SK-N-SH treated with all-trans-retinoic acid at 6 μM for 48 hours (cell line): ENCODE measurements at regions not wholly inside any gene's neighbourhood (a gene's known extent, or its start where the extent isn't known, plus 50 kb on each side); places are given as distances from the start of the nearest gene placed in this dataset.

ENCODE experiments used
- ATAC-seq: fragments of 200-7000 bp; cut with Tn5 transposase; 3 replicates; pipeline ENCODE4 v1.9.1; 2020; ENCODE audit warnings: mild to moderate bottlenecking, moderate library complexity
- ARNTL ChIP-seq: fragments of 450-650 bp; formaldehyde crosslinking; IDR thresholded peaks from 2 replicates; pipeline ENCODE4 v1.5.0; 2020; ENCODE audit warnings: low read depth, mild to moderate bottlenecking, moderate library complexity, borderline replicate concordance
- BACH2 ChIP-seq: fragments of 250-450 bp; sonication (Bioruptor Pico); IDR thresholded peaks from 2 replicates; pipeline ENCODE4 v1.9.0; 2021; ENCODE audit warnings: mild to moderate bottlenecking, borderline replicate concordance
- CREB5 ChIP-seq: fragments of 250-450 bp; sonication (Bioruptor Pico); IDR thresholded peaks from 2 replicates; pipeline ENCODE4 v1.5.1; 2020; ENCODE audit warnings: low read depth, mild to moderate bottlenecking, moderate library complexity
- CSDC2 ChIP-seq: fragments of 250-450 bp; sonication (Bioruptor Pico); IDR thresholded peaks from 2 replicates; pipeline ENCODE4 v1.5.0; 2020; ENCODE audit warnings: mild to moderate bottlenecking, moderate library complexity
- CSRNP3 ChIP-seq: fragments of 250-450 bp; sonication (Bioruptor Pico); IDR thresholded peaks from 2 replicates; pipeline ENCODE4 v1.5.1; 2021; ENCODE audit warnings: mild to moderate bottlenecking, moderate library complexity
- ESRRG ChIP-seq: fragments of 250-450 bp; sonication (Bioruptor Pico); IDR thresholded peaks from 2 replicates; pipeline ENCODE4 v1.6.1; 2021; ENCODE audit warnings: mild to moderate bottlenecking
- GLIS3 ChIP-seq: fragments of 250-450 bp; sonication (Bioruptor Pico); IDR thresholded peaks from 2 replicates; pipeline ENCODE4 v1.5.0; 2020; ENCODE audit warnings: mild to moderate bottlenecking, moderate library complexity
- OSR1 ChIP-seq: fragments of 250-450 bp; sonication (Bioruptor Pico); IDR thresholded peaks from 2 replicates; pipeline ENCODE4 v1.8.0; 2022; ENCODE audit warnings: moderate library complexity, mild to moderate bottlenecking, inconsistent platforms
- PATZ1 ChIP-seq: fragments of 250-450 bp; sonication (Bioruptor Pico); IDR thresholded peaks from 2 replicates; pipeline ENCODE4 v1.8.0; 2020; ENCODE audit warnings: mild to moderate bottlenecking, moderate library complexity, borderline replicate concordance
- POU6F1 ChIP-seq: fragments of 250-450 bp; sonication (Bioruptor Pico); IDR thresholded peaks from 2 replicates; pipeline ENCODE4 v1.8.0; 2021; ENCODE audit warnings: low read depth, mild to moderate bottlenecking, moderate library complexity, borderline replicate concordance
- PPARA ChIP-seq: fragments of 250-450 bp; sonication (Bioruptor Pico); IDR thresholded peaks from 2 replicates; pipeline ENCODE4 v1.5.0; 2020; ENCODE audit warnings: mild to moderate bottlenecking, borderline replicate concordance
- RARB ChIP-seq: fragments of 250-450 bp; sonication (Bioruptor Pico); IDR thresholded peaks from 2 replicates; pipeline ENCODE4 v1.8.0; 2021; ENCODE audit warnings: mild to moderate bottlenecking, moderate library complexity
- SNAI2 ChIP-seq: fragments of 250-450 bp; sonication (Bioruptor Pico); IDR thresholded peaks from 2 replicates; pipeline ENCODE4 v1.5.0; 2020; ENCODE audit warnings: mild to moderate bottlenecking, moderate library complexity
- TCF4 ChIP-seq: fragments of 250-450 bp; sonication (Bioruptor Pico); IDR thresholded peaks from 2 replicates; pipeline ENCODE4 v1.8.0; 2021; ENCODE audit warnings: mild to moderate bottlenecking, moderate library complexity, borderline replicate concordance
- TOX ChIP-seq: fragments of 250-450 bp; sonication (Bioruptor Pico); IDR thresholded peaks from 2 replicates; pipeline ENCODE4 v1.8.0; 2021; ENCODE audit warnings: mild to moderate bottlenecking, moderate library complexity, borderline replicate concordance
- TSHZ2 ChIP-seq: fragments of 250-450 bp; sonication (Bioruptor Pico); IDR thresholded peaks from 2 replicates; pipeline ENCODE4 v1.5.0; 2020; ENCODE audit warnings: mild to moderate bottlenecking, moderate library complexity
- ZC3H10 ChIP-seq: fragments of 250-450 bp; sonication (Bioruptor Pico); IDR thresholded peaks from 2 replicates; pipeline ENCODE4 v1.5.1; 2021; ENCODE audit warnings: mild to moderate bottlenecking, moderate library complexity
- ZFP3 ChIP-seq: fragments of 250-450 bp; sonication (Bioruptor Pico); IDR thresholded peaks from 2 replicates; pipeline ENCODE4 v1.5.0; 2020; ENCODE audit warnings: mild to moderate bottlenecking, moderate library complexity
- ZFP30 ChIP-seq: fragments of 450-650 bp; formaldehyde crosslinking; IDR thresholded peaks from 2 replicates; pipeline ENCODE4 v1.5.0; 2022; ENCODE audit warnings: mild to moderate bottlenecking, moderate library complexity
- ZNF70 ChIP-seq: fragments of 450-650 bp; formaldehyde crosslinking; IDR thresholded peaks from 2 replicates; pipeline ENCODE4 v1.5.0; 2020; ENCODE audit warnings: mild to moderate bottlenecking, moderate library complexity
- ZNF8 ChIP-seq: fragments of 450-650 bp; formaldehyde crosslinking; IDR thresholded peaks from 2 replicates; pipeline ENCODE4 v1.5.0; 2020; ENCODE audit warnings: mild to moderate bottlenecking, moderate library complexity

GRCh38 chr20:39397646-39398045 lies 435.5 kb downstream of the DHX35 start:
- ATAC-seq = no peak
- TF ChIP-seq RARB (CRISPR knock-in tag) = no peak
- no peak for TF ChIP-seq ZNF70 (CRISPR knock-in tag)
- no peak for TF ChIP-seq ZFP3 (CRISPR knock-in tag)
- no peak for TF ChIP-seq BACH2 (CRISPR knock-in tag)
- no peak for TF ChIP-seq PPARA
- TF ChIP-seq ZFP30 = no peak
- no peak for TF ChIP-seq PATZ1 (CRISPR knock-in tag)
- no peak for TF ChIP-seq CSRNP3 (CRISPR knock-in tag)
- TF ChIP-seq TSHZ2 = no peak
- TF ChIP-seq ARNTL (CRISPR knock-in tag) = no peak
- TF ChIP-seq ZC3H10 (CRISPR knock-in tag) = no peak
- TF ChIP-seq ESRRG = no peak
- no peak for TF ChIP-seq CSDC2
- no peak for TF ChIP-seq POU6F1
- no peak for TF ChIP-seq TOX
- TF ChIP-seq ZNF8 (CRISPR knock-in tag) = no peak
- TF ChIP-seq TCF4 = no peak

- no peak for ATAC-seq
- no peak for TF ChIP-seq SNAI2 (CRISPR knock-in tag)
- no peak for TF ChIP-seq TCF4
- no peak for TF ChIP-seq ESRRG
Measured at GRCh38 chr20:39395478-39396291, 433.5 kb downstream of the DHX35 start.

GRCh38 chr20:39394461-39394860 lies 432.3 kb downstream of the DHX35 start:
- TF ChIP-seq ZFP30 = no peak
- no peak for TF ChIP-seq ZFP3 (CRISPR knock-in tag)
- no peak for TF ChIP-seq ZC3H10 (CRISPR knock-in tag)
- no peak for TF ChIP-seq ZNF70 (CRISPR knock-in tag)
- TF ChIP-seq PATZ1 (CRISPR knock-in tag) = no peak
- no peak for TF ChIP-seq GLIS3 (CRISPR knock-in tag)
- TF ChIP-seq TOX = no peak
- TF ChIP-seq CSDC2 = no peak
- ATAC-seq = no peak

- no peak for ATAC-seq
- TF ChIP-seq PATZ1 (CRISPR knock-in tag) = no peak
- no peak for TF ChIP-seq CREB5
- no peak for TF ChIP-seq TCF4
- no peak for TF ChIP-seq ZFP30
- TF ChIP-seq RARB (CRISPR knock-in tag) = no peak
- TF ChIP-seq ARNTL (CRISPR knock-in tag) = no peak
- TF ChIP-seq OSR1 (CRISPR knock-in tag) = no peak
Measured at GRCh38 chr20:39390186-39390585, 428.0 kb downstream of the DHX35 start.
